Type B pancreatic cell (in vitro differentiated cells): ENCODE measurements at regions not wholly inside any gene's neighbourhood (a gene's known extent, or its start where the extent isn't known, plus 50 kb on each side); places are given as distances from the start of the nearest gene placed in this dataset.

Source experiments
- DNase-seq: peaks from one replicate; pipeline ENCODE4 v3.0.0; 2021; ENCODE audit warnings: mixed read lengths; ENCODE audit not compliant: unreplicated experiment; ENCODE audit errors: extremely low spot score
- H3K27ac Mint-ChIP-seq: 2 replicates; pipeline ENCODE4 v1.8.0; 2021; ENCODE audit warnings: mild to moderate bottlenecking, mixed read lengths
- H3K27me3 Mint-ChIP-seq: 2 replicates; pipeline ENCODE4 v1.8.0; 2021; ENCODE audit warnings: mixed read lengths
- H3K36me3 Mint-ChIP-seq: 2 replicates; pipeline ENCODE4 v1.8.0; 2021; ENCODE audit warnings: mixed read lengths
- H3K4me1 Mint-ChIP-seq: one replicate; pipeline ENCODE4 v1.8.0; 2021; ENCODE audit warnings: mixed read lengths; ENCODE audit not compliant: unreplicated experiment
- H3K4me3 Mint-ChIP-seq: 2 replicates; pipeline ENCODE4 v1.8.0; 2021; ENCODE audit warnings: mild to moderate bottlenecking, mixed read lengths
- H3K9me3 Mint-ChIP-seq: 2 replicates; pipeline ENCODE4 v1.8.0; 2021; ENCODE audit warnings: mixed read lengths
- TF ChIP-seq, protein P1 (sequence below): fragments of 200-600 bp; sonication (generic); conservative IDR thresholded peaks from 2 replicates; pipeline ENCODE4 v1.5.0; 2021; ENCODE audit warnings: antibody characterized with exemption, mild to moderate bottlenecking

DNA sequence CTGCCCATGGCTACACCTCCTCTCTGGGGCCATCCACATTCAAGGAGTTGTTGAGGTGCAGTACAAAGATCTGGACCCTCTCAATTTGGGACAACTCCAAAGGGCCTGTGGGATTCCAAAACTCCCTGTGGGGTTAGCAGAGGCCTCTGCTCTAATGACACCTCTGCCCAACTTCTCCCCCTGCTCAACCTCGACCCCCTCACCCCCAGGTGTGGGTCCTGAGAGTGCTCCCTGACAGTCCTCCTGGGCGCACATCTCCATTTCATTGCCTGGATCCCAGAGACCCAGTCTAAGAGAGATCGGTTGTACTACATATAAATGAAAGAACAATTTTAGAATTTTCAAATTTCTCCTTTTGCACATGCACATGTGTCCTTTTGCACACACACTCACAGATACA is 73.0 kb upstream of the NKD1 start:
- H3K4me3 Mint-ChIP-seq = no peak overlapping the region
- no peak for DNase-seq
- TF ChIP-seq, protein P1, sequence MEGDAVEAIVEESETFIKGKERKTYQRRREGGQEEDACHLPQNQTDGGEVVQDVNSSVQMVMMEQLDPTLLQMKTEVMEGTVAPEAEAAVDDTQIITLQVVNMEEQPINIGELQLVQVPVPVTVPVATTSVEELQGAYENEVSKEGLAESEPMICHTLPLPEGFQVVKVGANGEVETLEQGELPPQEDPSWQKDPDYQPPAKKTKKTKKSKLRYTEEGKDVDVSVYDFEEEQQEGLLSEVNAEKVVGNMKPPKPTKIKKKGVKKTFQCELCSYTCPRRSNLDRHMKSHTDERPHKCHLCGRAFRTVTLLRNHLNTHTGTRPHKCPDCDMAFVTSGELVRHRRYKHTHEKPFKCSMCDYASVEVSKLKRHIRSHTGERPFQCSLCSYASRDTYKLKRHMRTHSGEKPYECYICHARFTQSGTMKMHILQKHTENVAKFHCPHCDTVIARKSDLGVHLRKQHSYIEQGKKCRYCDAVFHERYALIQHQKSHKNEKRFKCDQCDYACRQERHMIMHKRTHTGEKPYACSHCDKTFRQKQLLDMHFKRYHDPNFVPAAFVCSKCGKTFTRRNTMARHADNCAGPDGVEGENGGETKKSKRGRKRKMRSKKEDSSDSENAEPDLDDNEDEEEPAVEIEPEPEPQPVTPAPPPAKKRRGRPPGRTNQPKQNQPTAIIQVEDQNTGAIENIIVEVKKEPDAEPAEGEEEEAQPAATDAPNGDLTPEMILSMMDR = no peak
- peaks cover 4% of the 10 kb centered on the region for H3K27me3 Mint-ChIP-seq
- H3K4me1 Mint-ChIP-seq = peaks cover 23% of the 10 kb centered on the region
- H3K36me3 Mint-ChIP-seq = no peaks in the 10 kb centered on the region
- H3K27ac Mint-ChIP-seq = no peak overlapping the region
- H3K9me3 Mint-ChIP-seq = peaks cover 5% of the 10 kb centered on the region

DNA sequence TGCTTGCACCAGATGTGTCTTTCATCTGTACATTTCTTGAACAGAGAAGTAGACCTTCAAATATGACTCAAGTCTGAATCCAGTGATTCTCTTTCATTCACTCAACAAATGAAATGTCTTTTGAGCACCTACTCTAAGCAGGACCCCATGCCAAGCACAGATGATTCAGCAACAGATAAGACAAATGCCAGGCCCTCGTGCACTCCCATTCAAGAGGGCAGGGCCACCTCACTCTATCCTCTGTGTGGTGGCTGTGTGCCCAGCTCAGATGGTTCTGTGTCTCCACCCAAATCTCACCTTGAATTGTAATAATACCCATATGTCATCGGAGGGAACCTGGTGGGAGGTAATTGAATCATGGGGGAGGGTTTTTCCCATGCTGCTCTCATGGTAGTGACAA is 74.1 kb upstream of the NKD1 start:
- Mint-ChIP-seq H3K4me1 (peaks cover 26% of the 10 kb centered on the region), H3K27ac (no peak overlapping the region), H3K36me3 (no peaks in the 10 kb centered on the region), H3K4me3 (no peak overlapping the region), H3K9me3 (peaks cover 5% of the 10 kb centered on the region), H3K27me3 (peaks cover 4% of the 10 kb centered on the region)
- TF ChIP-seq, protein P1 = no peak
- no peak for DNase-seq

- peaks cover 8% of the 10 kb centered on the region for H3K27me3 Mint-ChIP-seq
- H3K36me3 Mint-ChIP-seq = no peaks in the 10 kb centered on the region
- peaks cover 5% of the 10 kb centered on the region for H3K9me3 Mint-ChIP-seq
- H3K27ac Mint-ChIP-seq = no peak overlapping the region
- H3K4me1 Mint-ChIP-seq = peaks cover 32% of the 10 kb centered on the region
- DNase-seq = no peak
- H3K4me3 Mint-ChIP-seq = no peak overlapping the region
- TF ChIP-seq, protein P1 = no peak
Observed at GRCh38 chr16:50473356-50473945, 74.7 kb upstream of the NKD1 start.

- no peak overlapping the region for H3K4me3 Mint-ChIP-seq
- H3K4me1 Mint-ChIP-seq = peaks cover 26% of the 10 kb centered on the region
- no peaks in the 10 kb centered on the region for H3K36me3 Mint-ChIP-seq
- DNase-seq = no peak
- TF ChIP-seq, protein P1 = no peak
- peaks cover 5% of the 10 kb centered on the region for H3K9me3 Mint-ChIP-seq
- no peak overlapping the region for H3K27ac Mint-ChIP-seq
- peaks cover 8% of the 10 kb centered on the region for H3K27me3 Mint-ChIP-seq
Observed at GRCh38 chr16:50472472-50472871, 75.7 kb upstream of the NKD1 start.

DNA sequence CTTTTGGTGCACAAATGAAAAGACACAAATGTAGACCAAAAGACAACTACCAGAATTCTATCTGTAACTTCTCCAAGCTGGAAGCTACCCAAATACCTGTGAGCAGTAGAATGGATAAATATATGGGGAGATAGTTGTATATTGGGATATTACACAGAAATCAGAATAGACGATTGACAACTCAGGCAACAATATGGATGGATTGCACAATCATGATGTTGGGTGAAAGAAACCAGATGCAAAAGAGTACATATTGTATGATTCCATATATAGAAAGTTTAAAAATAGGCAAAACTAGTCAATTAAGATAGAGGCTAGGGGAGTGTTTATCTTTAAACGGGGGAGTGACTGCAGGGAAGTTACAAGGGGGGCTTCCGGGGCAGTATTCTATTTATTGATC is 77.5 kb upstream of the NKD1 start:
- Mint-ChIP-seq H3K36me3 (no peaks in the 10 kb centered on the region), H3K27me3 (peaks cover 13% of the 10 kb centered on the region), H3K4me3 (peak overlapping the region; percentile 57)

More for the DNA sequence above, 77.5 kb upstream of the NKD1 start:
- TF ChIP-seq, protein P1 = no peak
- DNase-seq = no peak
- Mint-ChIP-seq H3K27ac (no peak overlapping the region), H3K4me1 (peaks cover 29% of the 10 kb centered on the region), H3K9me3 (peaks cover 5% of the 10 kb centered on the region)
